ENCODE measurements at regions not wholly inside any gene's neighbourhood (a gene's known extent, or its start where the extent isn't known, plus 50 kb on each side); places are given as distances from the start of the nearest gene placed in this dataset.

DNA sequence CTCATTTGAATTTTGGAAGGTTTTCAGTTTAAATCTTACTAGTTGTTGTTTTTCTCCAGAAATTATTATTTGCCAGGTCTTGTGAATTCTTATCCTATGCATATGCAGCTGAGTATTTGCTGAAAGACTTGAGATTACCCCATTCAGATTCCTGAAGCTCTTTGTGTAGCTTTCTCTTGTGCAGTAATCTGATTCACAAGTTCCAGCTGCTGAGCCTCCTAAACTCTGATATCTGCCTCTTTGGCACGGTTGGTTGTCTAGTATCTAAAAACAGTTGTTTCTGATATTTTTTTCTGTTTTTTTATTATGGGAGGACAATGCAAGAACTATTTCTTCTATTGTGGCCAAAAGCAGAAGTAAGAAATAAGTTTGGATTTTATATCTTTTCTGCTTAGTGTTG is 863.9 kb upstream of the MANEA start:
- Histone ChIP-seq H3K4me2 (ENCODE audit: low read depth, low read length) (no peak overlapping the region), H3K27me3 (ENCODE audit: control insufficient read depth in 1 of 2, insufficient read depth in 2 of 2, low read length in 2 of 2) (no peaks in the 10 kb centered on the region), H3K4me1 (ENCODE audit: insufficient read depth, low read length) (no peaks in the 10 kb centered on the region), H3K9me3 (ENCODE audit: low read length) (no peaks in the 10 kb centered on the region; the same call in 1 of the 2 replicates), H4K20me1 (ENCODE audit: insufficient read depth, low read length) (no peaks in the 10 kb centered on the region), H3K79me2 (ENCODE audit: insufficient read depth, low read length) (no peaks in the 10 kb centered on the region), H2AFZ (ENCODE audit: low read length) (no peak overlapping the region), H3K36me3 (replicated peaks in 1 of 2; ENCODE audit: control insufficient read depth in 1 of 2, insufficient read depth in 2 of 2, low read length in 2 of 2) (no peaks in the 10 kb centered on the region), H3K4me3 (replicated peaks in 1 of 3; ENCODE audit: insufficient read depth in 1 of 3, low read depth in 2 of 3, low read length in 3 of 3) (no peak overlapping the region), H3K27ac (ENCODE audit: extremely low read length, insufficient read depth, low read length) (no peak overlapping the region), H3K9ac (ENCODE audit: insufficient read depth, low read depth, low read length) (no peak overlapping the region)
- ChIA-PET POLR2A (no interaction called here), CTCF (ENCODE audit: low intra/inter-chr PET ratio, low total read pairs) (no interaction called here)
- ATAC-seq, result no peak
- BruUV-seq (replicated peaks), result no TSS peak
- TF ChIP-seq ZFP36 (IDR thresholded peaks at IDR 0.05; ENCODE audit: borderline replicate concordance, low read depth, low read length, partially characterized antibody) (no peak), SP4 (CRISPR knock-in tag; IDR thresholded peaks at IDR 0.05) (no peak), NFKBIZ (CRISPR knock-in tag; IDR thresholded peaks at IDR 0.05) (no peak), TEAD2 (CRISPR knock-in tag; IDR thresholded peaks at IDR 0.05) (no peak), CC2D1A (CRISPR knock-in tag; IDR thresholded peaks at IDR 0.05) (no peak), ZFP36L1 (CRISPR knock-in tag; IDR thresholded peaks at IDR 0.05) (no peak), HNF4A (CRISPR knock-in tag; IDR thresholded peaks at IDR 0.05) (no peak), ZNF460 (CRISPR knock-in tag; IDR thresholded peaks at IDR 0.05; ENCODE audit: borderline replicate concordance) (no peak)
- TF ChIP-seq, protein P1, sequence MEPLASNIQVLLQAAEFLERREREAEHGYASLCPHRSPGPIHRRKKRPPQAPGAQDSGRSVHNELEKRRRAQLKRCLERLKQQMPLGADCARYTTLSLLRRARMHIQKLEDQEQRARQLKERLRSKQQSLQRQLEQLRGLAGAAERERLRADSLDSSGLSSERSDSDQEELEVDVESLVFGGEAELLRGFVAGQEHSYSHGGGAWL (CRISPR knock-in tag; IDR thresholded peaks at IDR 0.05), result no peak
- TF ChIP-seq, protein P2, sequence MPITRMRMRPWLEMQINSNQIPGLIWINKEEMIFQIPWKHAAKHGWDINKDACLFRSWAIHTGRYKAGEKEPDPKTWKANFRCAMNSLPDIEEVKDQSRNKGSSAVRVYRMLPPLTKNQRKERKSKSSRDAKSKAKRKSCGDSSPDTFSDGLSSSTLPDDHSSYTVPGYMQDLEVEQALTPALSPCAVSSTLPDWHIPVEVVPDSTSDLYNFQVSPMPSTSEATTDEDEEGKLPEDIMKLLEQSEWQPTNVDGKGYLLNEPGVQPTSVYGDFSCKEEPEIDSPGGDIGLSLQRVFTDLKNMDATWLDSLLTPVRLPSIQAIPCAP (CRISPR knock-in tag; IDR thresholded peaks at IDR 0.05; ENCODE audit: low read depth), result no peak
- TF ChIP-seq, protein P3, sequence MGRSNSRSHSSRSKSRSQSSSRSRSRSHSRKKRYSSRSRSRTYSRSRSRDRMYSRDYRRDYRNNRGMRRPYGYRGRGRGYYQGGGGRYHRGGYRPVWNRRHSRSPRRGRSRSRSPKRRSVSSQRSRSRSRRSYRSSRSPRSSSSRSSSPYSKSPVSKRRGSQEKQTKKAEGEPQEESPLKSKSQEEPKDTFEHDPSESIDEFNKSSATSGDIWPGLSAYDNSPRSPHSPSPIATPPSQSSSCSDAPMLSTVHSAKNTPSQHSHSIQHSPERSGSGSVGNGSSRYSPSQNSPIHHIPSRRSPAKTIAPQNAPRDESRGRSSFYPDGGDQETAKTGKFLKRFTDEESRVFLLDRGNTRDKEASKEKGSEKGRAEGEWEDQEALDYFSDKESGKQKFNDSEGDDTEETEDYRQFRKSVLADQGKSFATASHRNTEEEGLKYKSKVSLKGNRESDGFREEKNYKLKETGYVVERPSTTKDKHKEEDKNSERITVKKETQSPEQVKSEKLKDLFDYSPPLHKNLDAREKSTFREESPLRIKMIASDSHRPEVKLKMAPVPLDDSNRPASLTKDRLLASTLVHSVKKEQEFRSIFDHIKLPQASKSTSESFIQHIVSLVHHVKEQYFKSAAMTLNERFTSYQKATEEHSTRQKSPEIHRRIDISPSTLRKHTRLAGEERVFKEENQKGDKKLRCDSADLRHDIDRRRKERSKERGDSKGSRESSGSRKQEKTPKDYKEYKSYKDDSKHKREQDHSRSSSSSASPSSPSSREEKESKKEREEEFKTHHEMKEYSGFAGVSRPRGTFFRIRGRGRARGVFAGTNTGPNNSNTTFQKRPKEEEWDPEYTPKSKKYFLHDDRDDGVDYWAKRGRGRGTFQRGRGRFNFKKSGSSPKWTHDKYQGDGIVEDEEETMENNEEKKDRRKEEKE (IDR thresholded peaks at IDR 0.05), result no peak
- 0% methylated on average over 1 of the region's 1 CpG for WGBS (ENCODE audit: low lambda C conversion rate)
- no peak for DNase-seq (ENCODE audit: low spot score)
- in situ Hi-C loops (cut with HindIII; ENCODE audit: extremely low pct_ligation_motif_present, low pct_unique_long_range_greater_than_20kb) (no loop called here), intact Hi-C loops (cut with micrococcal nuclease; ENCODE audit: unreplicated experiment) (no loop called here)
- FAIRE-seq, result no peak

All from HepG2 (cell line).